ENCODE measurements at regions not wholly inside any gene's neighbourhood (a gene's known extent, or its start where the extent isn't known, plus 50 kb on each side); places are given as distances from the start of the nearest gene placed in this dataset.
"Not testable (repeated sequence)": the region's sequence is repeated elsewhere in the genome, so short reads cannot be mapped to it uniquely, and the experiment has no call there.

GRCh38 chr3:6242104-6242503 lies 618.8 kb upstream of the GRM7 start:
- DNase-seq, result no peak

- no peak for DNase-seq
Observed at GRCh38 chr3:6248528-6248927, 612.4 kb upstream of the GRM7 start.

DNA sequence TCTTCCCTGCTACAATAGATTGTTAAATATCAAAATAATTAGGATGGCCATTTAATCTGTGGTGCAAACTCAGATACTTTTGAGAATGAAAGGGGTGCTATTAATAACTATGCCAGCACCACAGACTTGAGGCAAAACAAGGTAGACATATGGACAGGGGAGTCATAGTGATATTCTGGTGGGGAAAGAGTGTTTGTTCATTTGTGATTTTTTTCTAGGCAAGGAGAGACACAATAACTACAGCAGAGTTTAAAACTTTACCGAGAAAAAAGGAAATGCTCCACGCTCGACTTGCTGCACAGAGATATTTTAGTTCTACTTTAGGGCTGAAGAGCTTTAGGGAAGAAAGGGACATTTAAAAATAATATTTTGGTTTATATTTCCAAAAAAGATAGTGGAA lies 611.2 kb upstream of the GRM7 start:
- no peak for DNase-seq

GRCh38 chr3:6250167-6250566 lies 610.7 kb upstream of the GRM7 start:
- DNase-seq, result no peak

GRCh38 chr3:6251612-6252400 lies 609.1 kb upstream of the GRM7 start:
- no peak for DNase-seq

- no peak for DNase-seq
Observed at GRCh38 chr3:6254490-6254889, 606.4 kb upstream of the GRM7 start.

DNA sequence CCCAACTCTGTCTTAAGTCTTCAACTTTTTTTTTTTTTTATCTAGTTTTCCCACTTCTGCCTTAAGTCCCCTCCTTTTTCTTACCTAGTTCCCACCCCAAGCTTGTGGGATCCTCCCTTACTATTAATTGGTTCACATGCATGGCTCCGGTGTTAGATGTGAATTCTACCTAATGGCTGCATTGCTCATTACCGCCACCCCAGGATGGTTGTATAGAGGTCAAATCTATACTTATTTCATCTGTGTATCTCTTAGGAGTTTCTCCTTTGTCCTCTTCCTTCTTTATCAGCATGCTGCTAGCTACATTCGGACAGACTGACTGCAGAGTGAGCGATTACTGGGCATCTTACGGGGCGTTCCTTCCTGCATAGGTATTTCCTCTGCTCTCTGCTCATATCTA lies 605.7 kb upstream of the GRM7 start:
- no peak for DNase-seq

GRCh38 chr3:6260551-6261191 lies 600.2 kb upstream of the GRM7 start:
- DNase-seq, result no peak

DNA sequence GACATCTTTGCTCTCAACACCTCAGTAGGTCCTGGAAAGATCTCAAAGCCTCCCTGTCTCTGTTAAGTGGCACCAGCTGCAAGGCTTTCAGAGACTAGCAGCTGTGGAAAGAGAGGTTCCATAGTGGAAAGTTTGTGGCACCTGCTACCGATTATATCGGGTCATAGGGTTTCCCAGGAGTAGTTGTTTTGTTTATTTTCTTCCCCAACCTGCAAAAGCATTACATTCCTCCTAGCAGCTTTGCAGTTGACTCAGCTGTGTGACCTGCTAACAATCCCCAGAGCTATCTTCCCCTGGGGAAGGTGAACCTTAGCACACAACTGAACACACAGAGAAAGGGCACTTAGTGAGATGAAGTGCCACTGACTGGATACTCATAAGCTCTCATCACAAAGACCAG lies 598.9 kb upstream of the GRM7 start:
- DNase-seq, result no peak

- DNase-seq, result no peak
Observed at GRCh38 chr3:6264036-6264435, 596.9 kb upstream of the GRM7 start.

DNA sequence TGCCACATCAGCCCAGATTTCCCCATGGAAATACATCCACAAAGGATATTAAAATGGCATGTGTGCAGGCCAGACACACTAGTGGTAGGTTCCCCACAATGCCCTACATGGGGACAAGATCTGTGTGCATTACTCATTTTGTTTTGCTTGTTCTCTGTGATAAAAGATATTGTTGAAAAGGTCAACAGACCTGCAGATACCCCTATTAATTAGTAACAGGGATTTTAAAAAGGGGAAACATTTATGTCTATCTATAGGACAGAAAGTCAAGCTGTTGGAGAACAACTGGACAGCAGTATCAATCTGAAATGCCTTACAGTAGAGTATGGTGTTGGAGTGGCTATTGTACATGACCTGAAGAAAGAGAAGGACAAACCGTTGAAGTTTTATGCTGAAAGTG lies 596.0 kb upstream of the GRM7 start:
- DNase-seq, result no peak

GRCh38 chr3:6266135-6266534 lies 594.8 kb upstream of the GRM7 start:
- no peak for DNase-seq

DNA sequence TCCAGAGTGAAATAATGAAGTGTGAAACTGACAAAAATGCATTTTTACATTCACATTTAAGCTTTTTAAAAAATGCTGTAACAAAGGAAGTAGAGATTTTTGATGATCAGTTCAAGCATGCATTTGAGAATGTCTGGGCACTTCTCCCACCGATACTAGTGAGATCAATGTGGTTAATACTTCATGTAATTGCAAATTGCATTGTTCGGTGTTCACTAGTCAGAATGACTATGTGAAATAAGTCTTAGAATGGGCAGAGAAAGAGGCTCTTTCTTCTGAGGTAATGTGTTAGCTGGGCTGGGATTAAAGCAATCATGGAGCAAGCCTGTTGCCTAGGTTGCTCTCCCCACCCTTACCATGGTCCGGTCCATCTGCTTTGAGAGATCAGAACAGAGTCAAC lies 587.0 kb upstream of the GRM7 start:
- no peak for DNase-seq

GRCh38 chr3:6281662-6282061 lies 579.3 kb upstream of the GRM7 start:
- DNase-seq, result no peak

DNA sequence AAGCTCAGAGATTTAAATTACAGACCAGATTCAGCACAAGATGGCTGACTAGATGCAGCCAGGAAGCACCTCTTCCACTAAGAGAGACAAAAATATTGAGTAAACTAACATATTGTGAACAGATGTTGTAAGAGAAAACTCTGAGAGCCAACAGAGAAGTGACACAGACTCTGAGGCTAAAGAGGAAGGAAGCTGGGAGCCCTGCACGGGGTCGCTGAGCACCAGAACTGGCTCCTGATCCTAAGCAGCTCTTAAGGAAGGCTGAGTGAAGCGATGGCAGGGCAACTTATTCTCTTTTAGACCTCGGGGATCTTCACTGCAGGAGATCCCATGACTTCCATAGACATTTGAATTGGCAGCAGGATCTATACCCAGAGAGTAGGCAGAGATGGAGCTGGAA lies 578.0 kb upstream of the GRM7 start:
- DNase-seq, result no peak

DNA sequence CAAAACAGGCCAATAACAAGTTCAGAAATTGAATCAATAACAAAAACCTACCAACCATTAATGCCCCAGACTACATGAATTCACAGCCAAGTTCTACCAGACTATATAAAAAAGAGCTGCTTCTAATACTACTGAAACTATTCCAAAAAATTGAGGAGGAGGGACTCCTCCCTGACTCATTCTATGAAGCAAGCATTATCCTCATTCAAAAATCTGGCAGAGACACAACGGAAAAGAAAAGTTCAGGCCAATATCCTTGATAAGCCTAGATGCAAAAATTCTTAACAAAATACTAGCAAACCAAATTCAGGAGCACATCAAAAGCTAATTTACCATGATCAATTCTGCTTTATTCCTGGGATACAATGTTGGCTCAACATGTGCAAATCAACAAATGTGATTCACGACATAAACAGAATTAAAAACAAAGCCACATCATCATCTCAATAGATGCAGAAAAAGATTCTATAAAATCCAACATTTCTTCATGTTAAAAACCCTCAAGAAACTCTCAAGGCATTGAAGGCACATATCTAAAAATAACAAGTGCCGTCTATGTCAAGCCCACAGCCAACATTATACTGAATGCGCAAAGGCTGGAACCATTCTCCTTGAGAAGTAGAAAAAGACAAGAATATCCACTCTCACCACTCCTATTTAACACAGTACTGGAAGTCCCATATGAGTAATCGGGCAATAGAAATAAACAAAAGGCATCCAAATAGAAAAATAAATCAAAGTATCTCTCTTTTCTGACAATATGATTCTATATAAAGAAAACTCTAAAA lies 573.6 kb upstream of the GRM7 start:
- no peak for DNase-seq

DNA sequence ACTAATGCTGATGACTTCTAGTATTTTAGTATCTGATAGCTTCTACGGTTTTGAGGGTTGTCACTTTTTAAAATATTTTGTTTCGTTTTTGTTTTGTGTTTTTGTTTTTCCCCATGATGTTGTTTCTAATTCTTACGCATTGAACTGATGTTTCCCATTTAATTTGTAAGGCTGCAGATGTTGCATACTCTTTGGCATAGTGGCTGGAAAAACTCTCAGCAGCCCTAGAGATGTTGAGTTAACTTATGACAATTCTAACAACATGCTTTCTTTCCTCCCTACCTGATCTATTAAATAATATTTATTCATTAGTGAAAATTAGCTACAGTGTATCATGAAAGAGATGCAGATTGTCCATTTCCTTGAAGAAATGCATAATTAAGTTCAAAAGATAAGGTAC lies 559.3 kb upstream of the GRM7 start:
- no peak for DNase-seq

- DNase-seq, result no peak
Observed at GRCh38 chr3:6315906-6316305, 545.0 kb upstream of the GRM7 start.

- DNase-seq, result no peak
Observed at GRCh38 chr3:6321999-6322398, 538.9 kb upstream of the GRM7 start.

- DNase-seq, result no peak
Observed at GRCh38 chr3:6326771-6327170, 534.1 kb upstream of the GRM7 start.

DNA sequence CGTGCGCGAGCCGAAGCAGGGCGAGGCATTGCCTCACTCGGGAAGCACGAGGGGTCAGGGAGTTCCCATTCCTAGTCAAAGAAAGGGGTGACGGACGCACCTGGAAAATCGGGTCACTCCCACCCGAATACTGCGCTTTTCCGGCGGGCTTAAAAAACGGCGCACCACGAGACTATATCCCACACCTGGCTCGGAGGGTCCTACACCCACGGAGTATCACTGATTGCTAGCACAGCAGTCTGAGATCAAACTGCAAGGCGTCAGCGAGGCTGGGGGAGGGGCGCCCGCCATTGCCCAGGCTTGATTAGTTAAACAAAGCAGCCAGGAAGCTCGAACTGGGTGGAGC lies 520.0 kb upstream of the GRM7 start:
- DNase-seq, result not testable (repeated sequence)

DNA sequence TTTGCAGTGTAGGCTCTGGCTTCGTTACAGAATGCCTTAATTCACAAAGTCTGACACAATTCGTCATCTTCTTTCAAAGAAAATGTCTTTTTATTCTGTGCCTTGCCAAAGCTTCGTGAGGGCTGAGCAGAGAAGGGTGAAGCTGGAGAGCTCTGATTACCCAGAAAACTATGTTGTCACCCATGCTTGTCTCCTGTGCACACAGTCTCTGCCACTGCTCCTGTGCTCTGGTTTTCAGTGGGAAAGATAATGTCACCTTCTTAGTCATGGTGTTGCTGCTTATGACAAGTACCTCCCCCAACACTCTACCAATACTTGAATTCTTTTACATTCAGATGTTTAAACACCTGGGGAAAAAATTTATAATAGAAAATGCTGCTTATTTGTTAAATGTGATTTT lies 509.2 kb upstream of the GRM7 start:
- no peak for DNase-seq

- no peak for DNase-seq
Observed at GRCh38 chr3:6354653-6355052, 506.3 kb upstream of the GRM7 start.

- DNase-seq, result no peak
Observed at GRCh38 chr3:6362406-6362805, 498.5 kb upstream of the GRM7 start.

Data from activated CD4-positive, alpha-beta T cell treated with anti-CD3 and anti-CD28 coated beads for 48 hours (primary cell).